SK-N-SH (cell line): ENCODE measurements at regions not wholly inside any gene's neighbourhood (a gene's known extent, or its start where the extent isn't known, plus 50 kb on each side); places are given as distances from the start of the nearest gene placed in this dataset.
A peak's percentile ranks its signal among the peaks of the same experiment; 100 is the strongest.
"Not testable (repeated sequence)": the region's sequence is repeated elsewhere in the genome, so short reads cannot be mapped to it uniquely, and the experiment has no call there.

Source experiments
- CTCF ChIA-PET: fragments of 300-600, 350-600 bp; formaldehyde crosslinking; extraction: SDS; loops from one replicate; lab custom pipeline; 2021; lab: Yijun Ruan, JAX
- POLR2A ChIA-PET: fragments of 350-600 bp; sonication (Branson Sonifier 250); formaldehyde crosslinking; extraction: SDS; loops from one replicate; lab custom pipeline; 2020; ENCODE audit warnings: antibody characterized with exemption, inconsistent platforms; lab: Yijun Ruan, JAX
- DNase-seq: peaks from one replicate; pipeline ENCODE4 v3.0.0; 2012
- H2AFZ ChIP-seq: fragments of 200-600 bp; sonication (generic); 2 replicates; pipeline ENCODE4 v1.8.1; 2016; ENCODE audit warnings: antibody characterized with exemption, mild to moderate bottlenecking, low read depth
- H3F3A ChIP-seq: fragments of 200-600 bp; sonication (generic); replicated peaks from 2 replicates; pipeline ENCODE3; 2016; ENCODE audit warnings: antibody characterized with exemption, mild to moderate bottlenecking; ENCODE audit not compliant: insufficient read depth
- H3K27ac ChIP-seq, 2 experiments: fragments of 200-500 bp in 1 of 2; fragments of 200-600 bp in 1 of 2; sonication (Bioruptor generic) in 1 of 2; sonication (generic), shearing (Covaris generic) in 1 of 2; 2 replicates each; pipeline versions ENCODE4 v1.5.1 to v1.6.1; 2014 to 2016; ENCODE audit warnings: low read depth in 2 of 2, inconsistent platforms in 1 of 2, low read length in 1 of 2, mild to moderate bottlenecking in 1 of 2, mixed read lengths in 1 of 2
- H3K27me3 ChIP-seq: fragments of 200-600 bp; sonication (generic), shearing (Covaris generic); 2 replicates; pipeline ENCODE4 v1.6.1; 2016; ENCODE audit warnings: mixed run types; ENCODE audit not compliant: insufficient read depth
- H3K36me3 ChIP-seq, 2 experiments: fragments of 200-500 bp in 1 of 2; fragments of 200-600 bp in 1 of 2; sonication (Bioruptor generic) in 1 of 2; sonication (generic) in 1 of 2; replicated peaks in 1 of 2; 2 replicates each; pipeline versions ENCODE3 to v1.5.1; 2014 to 2016; ENCODE audit warnings: low read length in 1 of 2, mild to moderate bottlenecking in 1 of 2; ENCODE audit not compliant: insufficient read depth in 2 of 2, control insufficient read depth in 1 of 2
- H3K4me1 ChIP-seq, 2 experiments: fragments of 200-500 bp in 1 of 2; fragments of 200-600 bp in 1 of 2; sonication (Bioruptor generic) in 1 of 2; sonication (generic), shearing (Covaris generic) in 1 of 2; 2 replicates each; pipeline versions ENCODE4 v1.5.1 to v1.6.1; 2014 to 2016; ENCODE audit warnings: low read depth in 1 of 2, low read length in 1 of 2, mixed run types in 1 of 2; ENCODE audit not compliant: insufficient read depth in 2 of 2, control insufficient read depth in 1 of 2
- H3K4me2 ChIP-seq: fragments of 200-600 bp; sonication (generic), shearing (Covaris generic); 2 replicates; pipeline ENCODE4 v1.6.1; 2017; ENCODE audit warnings: mixed run types
- H3K4me3 ChIP-seq, 2 experiments: fragments of 200-500 bp in 1 of 2; fragments of 200-600 bp in 1 of 2; sonication (Bioruptor generic) in 1 of 2; sonication (generic), shearing (Covaris generic) in 1 of 2; 2 replicates each; pipeline versions ENCODE4 v1.5.1 to v1.8.1; 2014 to 2016; ENCODE audit warnings: low read depth in 2 of 2, inconsistent platforms in 1 of 2, low read length in 1 of 2, mild to moderate bottlenecking in 1 of 2, mixed read lengths in 1 of 2, moderate library complexity in 1 of 2
- H3K79me2 ChIP-seq: fragments of 200-600 bp; sonication (generic); 2 replicates; pipeline ENCODE4 v1.8.1; 2017; ENCODE audit warnings: mild to moderate bottlenecking; ENCODE audit not compliant: insufficient read depth
- H3K9ac ChIP-seq: fragments of 200-600 bp; sonication (generic); 2 replicates; pipeline ENCODE4 v1.6.1; 2017; ENCODE audit warnings: mixed run types
- H3K9me2 ChIP-seq: fragments of 200-600 bp; sonication (generic); 2 replicates; pipeline ENCODE4 v1.6.1; 2017; ENCODE audit warnings: mixed run types
- H3K9me3 ChIP-seq: fragments of 200-600 bp; sonication (generic); 2 replicates; pipeline ENCODE4 v1.6.1; 2017; ENCODE audit warnings: mixed run types, mild to moderate bottlenecking, moderate library complexity
- H4K20me1 ChIP-seq: fragments of 200-600 bp; sonication (generic); 2 replicates; pipeline ENCODE4 v1.6.1; 2017; ENCODE audit warnings: mild to moderate bottlenecking, mixed run types; ENCODE audit not compliant: insufficient read depth
- CHD2 ChIP-seq: fragments of 150-350 bp; IDR thresholded peaks from 2 replicates; pipeline ENCODE4 v1.6.1; 2018; ENCODE audit warnings: low read length; ENCODE audit not compliant: partially characterized antibody
- CTCF ChIP-seq: fragments of 200-600 bp; sonication (generic); IDR thresholded peaks from 2 replicates; pipeline ENCODE4 v1.6.1; 2017; ENCODE audit warnings: antibody characterized with exemption, mild to moderate bottlenecking, moderate library complexity
- EZH2phosphoT487 ChIP-seq: fragments of 200-600 bp; sonication (generic); IDR thresholded peaks from 2 replicates; pipeline ENCODE4 v1.6.1; 2017; ENCODE audit warnings: low read depth, mixed run types, mild to moderate bottlenecking, antibody characterized with exemption, moderate library complexity, borderline replicate concordance
- FOSL2 ChIP-seq: IDR thresholded peaks from 2 replicates; pipeline ENCODE4 v1.4.0; 2012; ENCODE audit warnings: low read depth, mild to moderate bottlenecking, moderate library complexity, borderline replicate concordance
- FOXJ3 ChIP-seq: sonication (generic); formaldehyde crosslinking; IDR thresholded peaks from 2 replicates; pipeline ENCODE4 v1.5.1; 2020; ENCODE audit warnings: mild to moderate bottlenecking, missing genetic modification reagents
- JUND ChIP-seq: IDR thresholded peaks from 2 replicates; pipeline ENCODE4 v1.4.0; 2012
- MAX ChIP-seq: IDR thresholded peaks from 2 replicates; pipeline ENCODE4 v1.4.0; 2012; ENCODE audit warnings: low read depth
- MEF2A ChIP-seq: IDR thresholded peaks from 2 replicates; pipeline ENCODE4 v1.4.0; 2012; ENCODE audit warnings: low read depth, borderline replicate concordance
- MXI1 ChIP-seq: IDR thresholded peaks from 2 replicates; pipeline ENCODE4 v1.6.1; 2012; ENCODE audit warnings: mild to moderate bottlenecking, low read depth, low read length, improper control_type of control experiment
- NFIC ChIP-seq: IDR thresholded peaks from 2 replicates; pipeline ENCODE4 v1.4.0; 2012; ENCODE audit warnings: borderline replicate concordance
- NRF1 ChIP-seq: IDR thresholded peaks from 2 replicates; pipeline ENCODE4 v1.6.1; 2012; ENCODE audit warnings: low read depth, mild to moderate bottlenecking, low read length
- POLR2AphosphoS5 ChIP-seq: IDR thresholded peaks from 2 replicates; pipeline ENCODE4 v1.6.1; 2012; ENCODE audit warnings: low read depth, low read length
- RAD21 ChIP-seq: IDR thresholded peaks from 2 replicates; pipeline ENCODE4 v1.6.1; 2012; ENCODE audit warnings: mild to moderate bottlenecking, low read length
- RCOR1 ChIP-seq: fragments of 150-350 bp; IDR thresholded peaks from 2 replicates; pipeline ENCODE4 v1.6.1; 2017; ENCODE audit warnings: antibody characterized with exemption, low read length
- RFX5 ChIP-seq: IDR thresholded peaks from 2 replicates; pipeline ENCODE4 v1.6.1; 2012; ENCODE audit warnings: mild to moderate bottlenecking, improper control_type of control experiment, low read length
- RXRA ChIP-seq: IDR thresholded peaks from 2 replicates; pipeline ENCODE4 v1.4.0; 2012; ENCODE audit warnings: low read depth, mild to moderate bottlenecking, borderline replicate concordance
- SMC3 ChIP-seq: IDR thresholded peaks from 2 replicates; pipeline ENCODE4 v1.6.1; 2012; ENCODE audit warnings: low read depth, low read length, improper control_type of control experiment
- TAF1 ChIP-seq: IDR thresholded peaks from 2 replicates; pipeline ENCODE4 v1.6.1; 2012; ENCODE audit warnings: low read depth, mild to moderate bottlenecking, low read length, moderate library complexity, borderline replicate concordance
- TCF12 ChIP-seq: IDR thresholded peaks from 2 replicates; pipeline ENCODE4 v1.4.0; 2012
- TEAD4 ChIP-seq: IDR thresholded peaks from 2 replicates; pipeline ENCODE4 v1.4.0; 2012; ENCODE audit warnings: mild to moderate bottlenecking, borderline replicate concordance; ENCODE audit not compliant: insufficient read depth
- USF2 ChIP-seq: fragments of 150-350 bp; IDR thresholded peaks from 2 replicates; pipeline ENCODE4 v1.6.1; 2017; ENCODE audit warnings: antibody characterized with exemption, low read length, low read depth, borderline replicate concordance
- WGBS: methylation state at CpG from one replicate; pipeline ENCODE4 v1.1.6; 2017; ENCODE audit warnings: low lambda C conversion rate; 5-methylcytosine and 5-hydroxymethylcytosine counted together

GRCh38 chr4:85127653-85128052 lies 161.2 kb upstream of the WDFY3 start (continued):
- TF ChIP-seq TEAD4, result no peak
- peak; percentile 41; the same call in 1 of the 2 replicates for TF ChIP-seq RAD21
- no peak for TF ChIP-seq EZH2phosphoT487
- no peak for TF ChIP-seq USF2
- peak; percentile 48 for TF ChIP-seq CTCF

DNA sequence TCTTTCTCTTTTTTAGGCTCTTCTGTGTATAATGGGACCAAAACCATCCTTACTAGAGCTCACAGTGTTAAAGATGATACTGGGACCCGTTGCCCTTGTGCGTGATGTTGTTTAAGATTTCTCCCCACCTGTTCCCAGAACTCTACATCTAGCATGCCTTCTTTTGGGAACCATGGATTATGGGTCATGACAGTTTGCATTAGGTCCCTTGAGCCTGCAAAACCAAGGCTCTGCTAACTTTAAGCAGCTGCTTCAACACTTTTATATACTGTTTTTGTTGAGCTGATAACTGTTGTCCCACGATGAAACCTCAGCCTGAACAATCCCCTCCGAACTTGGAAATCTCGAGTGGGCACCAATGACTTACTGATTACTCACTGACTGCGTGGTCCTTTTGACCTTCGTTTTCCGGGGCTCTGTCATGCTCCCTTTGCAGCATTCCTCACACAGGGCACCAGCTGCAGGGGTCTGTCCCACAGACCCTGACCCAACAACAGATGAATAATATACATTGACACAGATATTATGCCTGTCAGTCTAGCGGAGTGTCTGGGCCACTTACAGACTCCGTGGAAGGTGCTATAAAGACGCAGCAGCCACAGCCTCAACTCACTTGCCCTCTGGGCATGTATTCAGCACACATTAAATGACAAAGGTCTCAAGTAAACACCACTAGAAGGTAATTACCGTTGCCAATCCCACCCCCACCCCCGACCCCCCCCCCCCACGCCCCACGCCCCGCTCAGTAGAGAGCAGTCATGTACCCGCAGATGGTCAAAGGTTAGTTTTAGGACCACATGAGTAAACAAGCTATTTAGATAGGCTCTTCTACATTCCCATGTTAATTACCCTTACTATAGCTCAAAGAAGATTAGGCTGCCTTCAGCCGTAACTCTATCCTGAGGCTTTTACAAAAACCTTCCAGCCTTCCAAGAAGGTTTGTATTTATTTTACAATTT lies 162.0 kb upstream of the WDFY3 start:
- POLR2A ChIA-PET, result no interaction called here
- H2AFZ ChIP-seq, result no peak overlapping the region

DNA sequence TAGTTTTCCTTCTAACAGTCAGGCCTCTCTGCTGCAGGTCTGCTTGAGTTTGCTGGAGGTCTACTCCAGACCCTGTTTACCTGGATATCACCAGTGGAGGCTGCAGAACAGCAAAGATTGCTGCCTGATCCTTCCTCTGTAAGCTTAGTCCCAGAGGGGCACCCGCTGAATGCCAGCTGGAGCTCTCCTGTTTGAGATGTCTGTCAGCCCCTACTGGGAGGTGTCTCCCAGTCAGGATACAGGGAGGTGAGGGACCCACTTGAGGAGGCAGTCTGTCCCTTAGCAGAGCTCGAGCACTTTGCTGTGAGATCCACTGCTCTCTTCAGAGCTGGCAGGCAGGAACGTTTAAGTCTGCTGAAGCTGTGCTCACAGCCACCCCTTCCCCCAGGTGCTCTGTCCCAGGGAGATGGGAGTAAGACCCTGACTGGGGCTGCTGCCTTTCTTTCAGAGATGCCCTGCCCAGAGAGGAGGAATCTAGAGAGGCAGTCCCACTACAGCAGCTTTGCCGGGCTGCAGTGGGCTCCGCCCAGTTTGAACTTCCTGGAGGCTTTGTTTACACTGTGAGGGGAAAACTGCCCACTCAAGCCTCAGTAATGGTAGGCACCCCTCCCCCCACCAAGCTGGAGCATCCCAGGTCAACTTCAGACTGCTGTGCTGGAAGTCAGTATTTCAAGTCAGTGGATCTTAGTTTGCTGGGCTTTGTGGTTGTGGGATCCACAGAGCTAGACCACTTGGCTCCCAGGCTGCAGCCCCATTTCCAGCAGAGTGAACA lies 163.1 kb upstream of the WDFY3 start:
- POLR2A ChIA-PET, result not testable (repeated sequence)

More for the DNA sequence above, 162.0 kb upstream of the WDFY3 start:
- peaks cover 0 to 2% of the 10 kb centered on the region in 2 experiments; a peak in 1 of 4 replicates for H3K4me1 ChIP-seq
- H3K36me3 ChIP-seq, result no peaks in the 10 kb centered on the region
- TF ChIP-seq NRF1, result no peak
- no peak for TF ChIP-seq RXRA
- TF ChIP-seq FOSL2, result no peak
- no peak for TF ChIP-seq FOXJ3 (CRISPR knock-in tag)
- TF ChIP-seq TAF1, result no peak
- TF ChIP-seq TEAD4, result no peak
- TF ChIP-seq MAX, result no peak
- TF ChIP-seq RFX5, result no peak
- TF ChIP-seq MEF2A, result no peak
- no peak for TF ChIP-seq RCOR1
- no peak for TF ChIP-seq SMC3
- no peak for TF ChIP-seq NFIC
- TF ChIP-seq RAD21, result no peak
- TF ChIP-seq JUND, result no peak
- TF ChIP-seq USF2, result no peak
- no peak for TF ChIP-seq TCF12
- TF ChIP-seq CHD2, result no peak
- no peak for TF ChIP-seq MXI1
- TF ChIP-seq POLR2AphosphoS5, result no peak
- TF ChIP-seq, all 33 proteins: peak for 0
- CTCF ChIA-PET, result interaction anchor here (0.6 to 1.7 kb wide), 9 partner anchors 19 to 619 kb away, joined by 3 to 9 read pairs (median 4); no protein-coding TSS in a partner anchor
- no peak overlapping the region for H3K27ac ChIP-seq
- no peak overlapping the region for H3K4me3 ChIP-seq
- H3K9me2 ChIP-seq, result no peaks in the 10 kb centered on the region
- H3K4me2 ChIP-seq, result no peak overlapping the region
- H3K27me3 ChIP-seq, result no peaks in the 10 kb centered on the region
- H4K20me1 ChIP-seq, result no peaks in the 10 kb centered on the region
- no peak overlapping the region for H3K9ac ChIP-seq
- no peaks in the 10 kb centered on the region for H3K9me3 ChIP-seq
- WGBS, result 71% methylated on average over 16 of the region's 18 CpGs
- no peaks in the 10 kb centered on the region for H3K79me2 ChIP-seq
- no peak for DNase-seq
- no peaks in the 10 kb centered on the region for H3F3A ChIP-seq

More for the DNA sequence above, 163.1 kb upstream of the WDFY3 start:
- H3K36me3 ChIP-seq, H3K9me3 ChIP-seq, H3F3A ChIP-seq, DNase-seq, H3K27me3 ChIP-seq, H3K4me1 ChIP-seq, H3K4me2 ChIP-seq, H3K4me3 ChIP-seq, H2AFZ ChIP-seq, H3K79me2 ChIP-seq, H3K9me2 ChIP-seq, H3K27ac ChIP-seq, H4K20me1 ChIP-seq, H3K9ac ChIP-seq: not testable (repeated sequence)
- 81% methylated on average over 3 of the region's 5 CpGs for WGBS
- CTCF ChIA-PET, result interaction anchor here (1.2 to 1.3 kb wide), 4 partner anchors 39 to 915 kb away, joined by 3 to 4 read pairs (median 4); no protein-coding TSS in a partner anchor
